ENCODE measurements at regions not wholly inside any gene's neighbourhood (a gene's known extent, or its start where the extent isn't known, plus 50 kb on each side); places are given as distances from the start of the nearest gene placed in this dataset.

GRCh38 chr9:90419221-90419851, 223.3 kb downstream of the DIRAS2 start:
- TF ChIP-seq MYB (IDR thresholded peaks at IDR 0.05; ENCODE audit: borderline replicate concordance, low read depth, low read length) (no peak), CHD4 (IDR thresholded peaks at IDR 0.05) (no peak), NR2C1 (IDR thresholded peaks at IDR 0.05) (no peak), EGR1 (IDR thresholded peaks at IDR 0.05; ENCODE audit: borderline replicate concordance in 1 of 2, low read depth in 2 of 2, low read length in 2 of 2) (no peak), CTCF (IDR thresholded peaks at IDR 0.05 in 2 of 3, conservative IDR thresholded peaks at IDR 0.05 in 1 of 3; ENCODE audit: control insufficient read depth in 2 of 3, extremely low read depth in 1 of 3, insufficient read depth in 1 of 3, low read depth in 3 of 3, low read length in 3 of 3) (no peak), POLR2A (IDR thresholded peaks at IDR 0.05; ENCODE audit: low read depth, low read length) (no peak), SREBF2 (IDR thresholded peaks at IDR 0.05; ENCODE audit: low read length) (no peak), DPF2 (IDR thresholded peaks at IDR 0.05) (no peak), CHD1 (IDR thresholded peaks at IDR 0.05; ENCODE audit: low read depth, low read length) (no peak), MXI1 (IDR thresholded peaks at IDR 0.05; ENCODE audit: low read depth, low read length) (no peak), CBFB (IDR thresholded peaks at IDR 0.05; ENCODE audit: low read depth) (no peak)
- TF ChIP-seq, protein P1, sequence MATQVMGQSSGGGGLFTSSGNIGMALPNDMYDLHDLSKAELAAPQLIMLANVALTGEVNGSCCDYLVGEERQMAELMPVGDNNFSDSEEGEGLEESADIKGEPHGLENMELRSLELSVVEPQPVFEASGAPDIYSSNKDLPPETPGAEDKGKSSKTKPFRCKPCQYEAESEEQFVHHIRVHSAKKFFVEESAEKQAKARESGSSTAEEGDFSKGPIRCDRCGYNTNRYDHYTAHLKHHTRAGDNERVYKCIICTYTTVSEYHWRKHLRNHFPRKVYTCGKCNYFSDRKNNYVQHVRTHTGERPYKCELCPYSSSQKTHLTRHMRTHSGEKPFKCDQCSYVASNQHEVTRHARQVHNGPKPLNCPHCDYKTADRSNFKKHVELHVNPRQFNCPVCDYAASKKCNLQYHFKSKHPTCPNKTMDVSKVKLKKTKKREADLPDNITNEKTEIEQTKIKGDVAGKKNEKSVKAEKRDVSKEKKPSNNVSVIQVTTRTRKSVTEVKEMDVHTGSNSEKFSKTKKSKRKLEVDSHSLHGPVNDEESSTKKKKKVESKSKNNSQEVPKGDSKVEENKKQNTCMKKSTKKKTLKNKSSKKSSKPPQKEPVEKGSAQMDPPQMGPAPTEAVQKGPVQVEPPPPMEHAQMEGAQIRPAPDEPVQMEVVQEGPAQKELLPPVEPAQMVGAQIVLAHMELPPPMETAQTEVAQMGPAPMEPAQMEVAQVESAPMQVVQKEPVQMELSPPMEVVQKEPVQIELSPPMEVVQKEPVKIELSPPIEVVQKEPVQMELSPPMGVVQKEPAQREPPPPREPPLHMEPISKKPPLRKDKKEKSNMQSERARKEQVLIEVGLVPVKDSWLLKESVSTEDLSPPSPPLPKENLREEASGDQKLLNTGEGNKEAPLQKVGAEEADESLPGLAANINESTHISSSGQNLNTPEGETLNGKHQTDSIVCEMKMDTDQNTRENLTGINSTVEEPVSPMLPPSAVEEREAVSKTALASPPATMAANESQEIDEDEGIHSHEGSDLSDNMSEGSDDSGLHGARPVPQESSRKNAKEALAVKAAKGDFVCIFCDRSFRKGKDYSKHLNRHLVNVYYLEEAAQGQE (IDR thresholded peaks at IDR 0.05; ENCODE audit: low read depth, low read length), result no peak
- TF ChIP-seq, protein P2, sequence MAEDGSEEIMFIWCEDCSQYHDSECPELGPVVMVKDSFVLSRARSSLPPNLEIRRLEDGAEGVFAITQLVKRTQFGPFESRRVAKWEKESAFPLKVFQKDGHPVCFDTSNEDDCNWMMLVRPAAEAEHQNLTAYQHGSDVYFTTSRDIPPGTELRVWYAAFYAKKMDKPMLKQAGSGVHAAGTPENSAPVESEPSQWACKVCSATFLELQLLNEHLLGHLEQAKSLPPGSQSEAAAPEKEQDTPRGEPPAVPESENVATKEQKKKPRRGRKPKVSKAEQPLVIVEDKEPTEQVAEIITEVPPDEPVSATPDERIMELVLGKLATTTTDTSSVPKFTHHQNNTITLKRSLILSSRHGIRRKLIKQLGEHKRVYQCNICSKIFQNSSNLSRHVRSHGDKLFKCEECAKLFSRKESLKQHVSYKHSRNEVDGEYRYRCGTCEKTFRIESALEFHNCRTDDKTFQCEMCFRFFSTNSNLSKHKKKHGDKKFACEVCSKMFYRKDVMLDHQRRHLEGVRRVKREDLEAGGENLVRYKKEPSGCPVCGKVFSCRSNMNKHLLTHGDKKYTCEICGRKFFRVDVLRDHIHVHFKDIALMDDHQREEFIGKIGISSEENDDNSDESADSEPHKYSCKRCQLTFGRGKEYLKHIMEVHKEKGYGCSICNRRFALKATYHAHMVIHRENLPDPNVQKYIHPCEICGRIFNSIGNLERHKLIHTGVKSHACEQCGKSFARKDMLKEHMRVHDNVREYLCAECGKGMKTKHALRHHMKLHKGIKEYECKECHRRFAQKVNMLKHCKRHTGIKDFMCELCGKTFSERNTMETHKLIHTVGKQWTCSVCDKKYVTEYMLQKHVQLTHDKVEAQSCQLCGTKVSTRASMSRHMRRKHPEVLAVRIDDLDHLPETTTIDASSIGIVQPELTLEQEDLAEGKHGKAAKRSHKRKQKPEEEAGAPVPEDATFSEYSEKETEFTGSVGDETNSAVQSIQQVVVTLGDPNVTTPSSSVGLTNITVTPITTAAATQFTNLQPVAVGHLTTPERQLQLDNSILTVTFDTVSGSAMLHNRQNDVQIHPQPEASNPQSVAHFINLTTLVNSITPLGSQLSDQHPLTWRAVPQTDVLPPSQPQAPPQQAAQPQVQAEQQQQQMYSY (CRISPR knock-in tag; IDR thresholded peaks at IDR 0.05), result no peak
